Stomach (tissue), 4 donors: ENCODE measurements at regions not wholly inside any gene's neighbourhood (a gene's known extent, or its start where the extent isn't known, plus 50 kb on each side); places are given as distances from the start of the nearest gene placed in this dataset.
"Not testable (repeated sequence)": the region's sequence is repeated elsewhere in the genome, so short reads cannot be mapped to it uniquely, and the experiment has no call there.

ENCODE experiments used
- CTCF ChIP-seq, 7 experiments: fragments of 450-650 bp in 4 of 7; fragments of 200-600 bp in 3 of 7; sonication (generic) in 3 of 7; IDR thresholded peaks; one replicate each; pipeline ENCODE4 v1.5.1; 2016 to 2019; ENCODE audit warnings: antibody characterized with exemption in 7 of 7, control low read depth in 2 of 7, mild to moderate bottlenecking in 1 of 7
- POLR2AphosphoS5 ChIP-seq, 3 donors: sonication (generic); formaldehyde crosslinking; IDR thresholded peaks; one replicate each; pipeline ENCODE4 v1.6.1; 2016; ENCODE audit warnings: antibody characterized with exemption in 3 of 3

- not testable (repeated sequence) for TF ChIP-seq CTCF, POLR2AphosphoS5 (IDR thresholded peaks at IDR 0.05)
Measured at GRCh38 chr16:16674820-16675219, 295.9 kb downstream of the NPIPA7 start.
